ENCODE measurements at regions not wholly inside any gene's neighbourhood (a gene's known extent, or its start where the extent isn't known, plus 50 kb on each side); places are given as distances from the start of the nearest gene placed in this dataset.

DNA sequence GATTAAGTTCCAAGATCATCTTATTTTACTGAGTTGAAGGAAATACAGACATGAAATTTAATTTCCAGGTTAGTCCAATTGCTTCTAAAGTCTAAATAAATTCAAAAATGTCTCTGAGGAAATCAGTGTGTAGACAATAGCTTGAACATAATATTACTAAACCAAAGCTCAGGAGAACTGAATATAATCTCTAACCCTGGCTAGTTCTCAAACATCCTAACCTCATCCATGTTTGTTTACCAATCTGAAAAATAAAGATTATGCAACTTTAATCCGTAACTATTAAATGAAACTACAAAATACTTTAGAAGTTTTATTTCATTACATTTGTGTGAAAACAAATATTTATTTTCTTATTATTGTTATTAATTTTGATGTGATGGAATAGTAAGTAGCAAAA, 387.2 kb downstream of the TBC1D32 start:
- no peak overlapping the region for H3K4me3 Mint-ChIP-seq
- H2BK15ac ChIP-seq (ENCODE audit: low read depth, low read length) = no peak overlapping the region
- no peaks in the 10 kb centered on the region for H3K27me3 Mint-ChIP-seq (ENCODE audit: low read depth)
- H2BK120ac ChIP-seq (ENCODE audit: low read depth, low read length, poor library complexity, severe bottlenecking) = no peak overlapping the region
- H3K14ac ChIP-seq (ENCODE audit: insufficient read depth, low read length) = no peak overlapping the region
- H3K4me2 ChIP-seq (ENCODE audit: insufficient read depth, insufficient read length, low read length) = no peak overlapping the region
- WGBS (ENCODE audit: extremely low coverage, insufficient read length, low lambda C conversion rate) = no CpG with 5 or more reads among the region's 1 CpG
- no peaks in the 10 kb centered on the region for H3K9me3 Mint-ChIP-seq
- no peaks in the 10 kb centered on the region for H3K23me2 ChIP-seq (ENCODE audit: insufficient read length, low read depth, low read length, poor library complexity, severe bottlenecking)
- no peaks in the 10 kb centered on the region for H3K4me1 Mint-ChIP-seq
- H4K20me1 ChIP-seq (ENCODE audit: control insufficient read depth, insufficient read depth, insufficient read length) = no peaks in the 10 kb centered on the region
- H3K27ac ChIP-seq (ENCODE audit: insufficient read length, low read depth, low read length) = no peak overlapping the region
- no peak overlapping the region for H2BK5ac ChIP-seq (ENCODE audit: insufficient read length, low read length)
- no peak overlapping the region for H4K91ac ChIP-seq (ENCODE audit: insufficient read length, low read depth, low read length)
- no peak overlapping the region for H2BK12ac ChIP-seq (ENCODE audit: insufficient read length, low read depth, low read length)
- no peak overlapping the region for H3K27ac Mint-ChIP-seq
- H2AK5ac ChIP-seq (ENCODE audit: insufficient read length, low read length) = no peak overlapping the region
- H3K18ac ChIP-seq (ENCODE audit: insufficient read length, low read depth, low read length) = no peak overlapping the region
- no peak overlapping the region for H4K8ac ChIP-seq (replicated peaks; ENCODE audit: insufficient read length, low read depth, low read length)
- no peaks in the 10 kb centered on the region for H3K9me3 ChIP-seq (ENCODE audit: control insufficient read depth, low read depth, low read length)
- H3K9ac ChIP-seq (ENCODE audit: extremely low read depth, insufficient read length, low read length) = no peak overlapping the region
- no peaks in the 10 kb centered on the region for H3K79me2 ChIP-seq (ENCODE audit: insufficient read depth, low read length)
- no peaks in the 10 kb centered on the region for H3K27me3 ChIP-seq (ENCODE audit: insufficient read depth, low read length)
- no peaks in the 10 kb centered on the region for H3K36me3 Mint-ChIP-seq (ENCODE audit: insufficient read depth in 1 of 3, low read depth in 3 of 3)
- H2BK20ac ChIP-seq (ENCODE audit: low read depth, low read length, poor library complexity, severe bottlenecking) = no peak overlapping the region
- H3K23ac ChIP-seq (ENCODE audit: insufficient read length, low read depth, low read length) = no peak overlapping the region
- no peak overlapping the region for H3K56ac ChIP-seq (ENCODE audit: insufficient read length, low read depth, low read length)
- H2AFZ ChIP-seq (ENCODE audit: low read length) = no peak overlapping the region
- H3T11ph ChIP-seq (ENCODE audit: low read length) = no peak overlapping the region
- no peak for DNase-seq
- no peak overlapping the region for H4K5ac ChIP-seq (ENCODE audit: insufficient read length, low read depth, low read length)
- H3K4ac ChIP-seq (ENCODE audit: low read depth, low read length) = no peak overlapping the region
- H3K79me1 ChIP-seq (ENCODE audit: insufficient read depth, low read depth, low read length, poor library complexity, severe bottlenecking) = no peaks in the 10 kb centered on the region
- no peaks in the 10 kb centered on the region for H3K4me1 ChIP-seq (ENCODE audit: insufficient read depth, low read length)
- TF ChIP-seq, protein P1, sequence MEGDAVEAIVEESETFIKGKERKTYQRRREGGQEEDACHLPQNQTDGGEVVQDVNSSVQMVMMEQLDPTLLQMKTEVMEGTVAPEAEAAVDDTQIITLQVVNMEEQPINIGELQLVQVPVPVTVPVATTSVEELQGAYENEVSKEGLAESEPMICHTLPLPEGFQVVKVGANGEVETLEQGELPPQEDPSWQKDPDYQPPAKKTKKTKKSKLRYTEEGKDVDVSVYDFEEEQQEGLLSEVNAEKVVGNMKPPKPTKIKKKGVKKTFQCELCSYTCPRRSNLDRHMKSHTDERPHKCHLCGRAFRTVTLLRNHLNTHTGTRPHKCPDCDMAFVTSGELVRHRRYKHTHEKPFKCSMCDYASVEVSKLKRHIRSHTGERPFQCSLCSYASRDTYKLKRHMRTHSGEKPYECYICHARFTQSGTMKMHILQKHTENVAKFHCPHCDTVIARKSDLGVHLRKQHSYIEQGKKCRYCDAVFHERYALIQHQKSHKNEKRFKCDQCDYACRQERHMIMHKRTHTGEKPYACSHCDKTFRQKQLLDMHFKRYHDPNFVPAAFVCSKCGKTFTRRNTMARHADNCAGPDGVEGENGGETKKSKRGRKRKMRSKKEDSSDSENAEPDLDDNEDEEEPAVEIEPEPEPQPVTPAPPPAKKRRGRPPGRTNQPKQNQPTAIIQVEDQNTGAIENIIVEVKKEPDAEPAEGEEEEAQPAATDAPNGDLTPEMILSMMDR (conservative IDR thresholded peaks at IDR 0.05) = no peak

All from H9 (cell line).